ENCODE measurements at regions not wholly inside any gene's neighbourhood (a gene's known extent, or its start where the extent isn't known, plus 50 kb on each side); places are given as distances from the start of the nearest gene placed in this dataset.

DNA sequence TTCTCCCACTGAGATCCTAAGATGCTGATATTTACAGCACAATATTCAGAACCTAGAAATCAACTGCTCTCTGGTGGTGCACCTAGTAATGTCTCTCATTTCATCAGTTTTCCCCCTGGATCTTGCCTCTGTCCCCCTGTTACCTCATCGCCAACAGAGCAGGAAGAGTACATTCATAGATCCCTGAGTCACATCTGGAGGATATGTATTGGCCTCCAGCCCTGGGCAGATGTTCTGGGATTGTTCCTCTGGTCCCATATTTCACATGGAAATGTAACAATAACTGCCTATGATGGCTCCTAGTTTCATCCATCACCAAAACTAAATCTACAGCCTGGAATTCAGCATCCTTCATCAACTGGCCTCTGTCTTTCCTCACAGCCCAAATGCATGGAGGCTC lies 278.8 kb upstream of the SLC14A2 start:
- no peaks in the 10 kb centered on the region for H3K27me3 ChIP-seq (ENCODE audit: insufficient read depth, low read length)
- no peaks in the 10 kb centered on the region for H3K4me1 ChIP-seq (ENCODE audit: control insufficient read depth in 1 of 2, insufficient read depth in 2 of 2, low read length in 2 of 2)
- DNase-seq (ENCODE audit: low read depth, low spot score) (no peak), ATAC-seq (no peak)
- H4K20me1 ChIP-seq (ENCODE audit: insufficient read depth): no peaks in the 10 kb centered on the region
- H3K79me2 ChIP-seq (ENCODE audit: insufficient read depth, low read length): no peaks in the 10 kb centered on the region
- H3K4me3 ChIP-seq (replicated peaks in 1 of 2; ENCODE audit: low read depth in 1 of 2, low read length in 2 of 2): no peak overlapping the region
- CTCF ChIA-PET: no interaction called here
- no TSS peak for BruUV-seq (replicated peaks)
- no peak overlapping the region for H2AFZ ChIP-seq (ENCODE audit: low read depth, low read length, poor library complexity, severe bottlenecking)
- TF ChIP-seq EZH2 (IDR thresholded peaks at IDR 0.05) (no peak), YY1 (IDR thresholded peaks at IDR 0.05; ENCODE audit: extremely low read depth, insufficient replicate concordance, low read depth, low read length) (no peak), CEBPB (IDR thresholded peaks at IDR 0.05; ENCODE audit: low read depth) (no peak), SIN3A (IDR thresholded peaks at IDR 0.05; ENCODE audit: low read depth) (no peak), TCF7L2 (IDR thresholded peaks at IDR 0.05; ENCODE audit: borderline replicate concordance, extremely low read depth, insufficient read depth, insufficient read length) (no peak), FOSL1 (IDR thresholded peaks at IDR 0.05; ENCODE audit: low read depth) (no peak), ELF1 (IDR thresholded peaks at IDR 0.05; ENCODE audit: borderline replicate concordance, low read depth) (no peak), MAX (IDR thresholded peaks at IDR 0.05) (no peak), SRF (IDR thresholded peaks at IDR 0.05; ENCODE audit: low read depth) (no peak)
- TF ChIP-seq, protein P1, sequence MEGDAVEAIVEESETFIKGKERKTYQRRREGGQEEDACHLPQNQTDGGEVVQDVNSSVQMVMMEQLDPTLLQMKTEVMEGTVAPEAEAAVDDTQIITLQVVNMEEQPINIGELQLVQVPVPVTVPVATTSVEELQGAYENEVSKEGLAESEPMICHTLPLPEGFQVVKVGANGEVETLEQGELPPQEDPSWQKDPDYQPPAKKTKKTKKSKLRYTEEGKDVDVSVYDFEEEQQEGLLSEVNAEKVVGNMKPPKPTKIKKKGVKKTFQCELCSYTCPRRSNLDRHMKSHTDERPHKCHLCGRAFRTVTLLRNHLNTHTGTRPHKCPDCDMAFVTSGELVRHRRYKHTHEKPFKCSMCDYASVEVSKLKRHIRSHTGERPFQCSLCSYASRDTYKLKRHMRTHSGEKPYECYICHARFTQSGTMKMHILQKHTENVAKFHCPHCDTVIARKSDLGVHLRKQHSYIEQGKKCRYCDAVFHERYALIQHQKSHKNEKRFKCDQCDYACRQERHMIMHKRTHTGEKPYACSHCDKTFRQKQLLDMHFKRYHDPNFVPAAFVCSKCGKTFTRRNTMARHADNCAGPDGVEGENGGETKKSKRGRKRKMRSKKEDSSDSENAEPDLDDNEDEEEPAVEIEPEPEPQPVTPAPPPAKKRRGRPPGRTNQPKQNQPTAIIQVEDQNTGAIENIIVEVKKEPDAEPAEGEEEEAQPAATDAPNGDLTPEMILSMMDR (IDR thresholded peaks at IDR 0.05 in 2 of 3, conservative IDR thresholded peaks at IDR 0.05 in 1 of 3; ENCODE audit: borderline replicate concordance in 1 of 3, insufficient read depth in 1 of 3, low read depth in 2 of 3, low read length in 2 of 3): no peak
- no peak overlapping the region for H3K27ac ChIP-seq (ENCODE audit: low read depth, low read length)
- no peak overlapping the region for H3K4me2 ChIP-seq (ENCODE audit: low read length)
- POLR2A ChIA-PET: no interaction called here
- no peaks in the 10 kb centered on the region for H3K9me2 ChIP-seq (ENCODE audit: insufficient read depth)
- H3K9me3 ChIP-seq (ENCODE audit: control insufficient read depth in 1 of 2, insufficient read depth in 1 of 2, low read depth in 1 of 2, low read length in 2 of 2): no peaks in the 10 kb centered on the region
- H3K9ac ChIP-seq (ENCODE audit: low read length): no peak overlapping the region
- RAD21 ChIA-PET (ENCODE audit: low non-redundant PET in 1 of 2, low total read pairs in 2 of 2, uncharacterized antibody in 2 of 2, unreplicated experiment in 2 of 2): no interaction called here
- intact Hi-C loops (cut with micrococcal nuclease): no loop called here
- no peaks in the 10 kb centered on the region for H3K36me3 ChIP-seq (ENCODE audit: control insufficient read depth in 1 of 2, insufficient read depth in 2 of 2, low read length in 2 of 2)
